ENCODE measurements at regions not wholly inside any gene's neighbourhood (a gene's known extent, or its start where the extent isn't known, plus 50 kb on each side); places are given as distances from the start of the nearest gene placed in this dataset.

GRCh38 chrX:115892056-115892708, 278.4 kb upstream of the AGTR2 start:
- H3K4me3 Mint-ChIP-seq (ENCODE audit: unreplicated experiment): no peak overlapping the region
- peaks cover 3% of the 10 kb centered on the region for H3K4me1 Mint-ChIP-seq (ENCODE audit: unreplicated experiment)
- H3K27ac Mint-ChIP-seq (ENCODE audit: unreplicated experiment): no peak overlapping the region
- no peak for TF ChIP-seq CTCF (IDR thresholded peaks at IDR 0.05; ENCODE audit: unreplicated experiment)
- H3K9me3 Mint-ChIP-seq (ENCODE audit: unreplicated experiment): no peaks in the 10 kb centered on the region
- no peak for DNase-seq (ENCODE audit: low spot score)
- H3K27me3 Mint-ChIP-seq (ENCODE audit: unreplicated experiment): peaks cover 11% of the 10 kb centered on the region
- peaks cover 5% of the 10 kb centered on the region for H3K36me3 Mint-ChIP-seq (ENCODE audit: low read depth, unreplicated experiment)

- Mint-ChIP-seq H3K27ac (ENCODE audit: unreplicated experiment) (no peak overlapping the region), H3K9me3 (ENCODE audit: unreplicated experiment) (no peaks in the 10 kb centered on the region), H3K27me3 (ENCODE audit: unreplicated experiment) (peaks cover 13% of the 10 kb centered on the region), H3K36me3 (ENCODE audit: low read depth, unreplicated experiment) (peaks cover 5% of the 10 kb centered on the region), H3K4me1 (ENCODE audit: unreplicated experiment) (peaks cover 3% of the 10 kb centered on the region), H3K4me3 (ENCODE audit: unreplicated experiment) (no peak overlapping the region)
- no peak for TF ChIP-seq CTCF (IDR thresholded peaks at IDR 0.05; ENCODE audit: unreplicated experiment)
- no peak for DNase-seq (ENCODE audit: low spot score)
These were observed 277.5 kb upstream of the AGTR2 start for GRCh38 chrX:115892787-115893671.

- Mint-ChIP-seq H3K36me3 (ENCODE audit: low read depth, unreplicated experiment) (peaks cover 5% of the 10 kb centered on the region), H3K4me1 (ENCODE audit: unreplicated experiment) (peaks cover 3% of the 10 kb centered on the region), H3K27me3 (ENCODE audit: unreplicated experiment) (peaks cover 13% of the 10 kb centered on the region), H3K27ac (ENCODE audit: unreplicated experiment) (no peak overlapping the region), H3K9me3 (ENCODE audit: unreplicated experiment) (no peaks in the 10 kb centered on the region), H3K4me3 (ENCODE audit: unreplicated experiment) (no peak overlapping the region)
- TF ChIP-seq CTCF (IDR thresholded peaks at IDR 0.05; ENCODE audit: unreplicated experiment): no peak
- DNase-seq (ENCODE audit: low spot score): no peak
These were observed 276.5 kb upstream of the AGTR2 start for GRCh38 chrX:115894087-115894486.

GRCh38 chrX:115895678-115896329, 274.7 kb upstream of the AGTR2 start:
- no peak overlapping the region for H3K4me3 Mint-ChIP-seq (ENCODE audit: unreplicated experiment)
- peaks cover 14% of the 10 kb centered on the region for H3K27me3 Mint-ChIP-seq (ENCODE audit: unreplicated experiment)
- H3K36me3 Mint-ChIP-seq (ENCODE audit: low read depth, unreplicated experiment): no peaks in the 10 kb centered on the region
- TF ChIP-seq CTCF (IDR thresholded peaks at IDR 0.05; ENCODE audit: unreplicated experiment): no peak
- H3K27ac Mint-ChIP-seq (ENCODE audit: unreplicated experiment): no peak overlapping the region
- peaks cover 9% of the 10 kb centered on the region for H3K4me1 Mint-ChIP-seq (ENCODE audit: unreplicated experiment)
- DNase-seq (ENCODE audit: low spot score): no peak
- no peaks in the 10 kb centered on the region for H3K9me3 Mint-ChIP-seq (ENCODE audit: unreplicated experiment)

Measured in endothelial cell (in vitro differentiated cells).